ENCODE measurements at regions not wholly inside any gene's neighbourhood (a gene's known extent, or its start where the extent isn't known, plus 50 kb on each side); places are given as distances from the start of the nearest gene placed in this dataset.

- no peak for DNase-seq
Observed at GRCh38 chr14:100638211-100638855, 51.1 kb upstream of the BEGAIN start.

- DNase-seq = no peak
Observed at GRCh38 chr14:100639280-100639679, 52.1 kb upstream of the BEGAIN start.

- DNase-seq = no peak
Observed at GRCh38 chr14:100640471-100641273, 53.5 kb upstream of the BEGAIN start.

- DNase-seq = no peak
Observed at GRCh38 chr14:100641274-100641860, 54.1 kb upstream of the BEGAIN start.

- DNase-seq = no peak
Observed at GRCh38 chr14:100643426-100643825, 56.2 kb upstream of the BEGAIN start.

GRCh38 chr14:100644383-100644782, 57.2 kb upstream of the BEGAIN start:
- DNase-seq = no peak

- DNase-seq = no peak
Observed at GRCh38 chr14:100644784-100645183, 57.6 kb upstream of the BEGAIN start.

- peak; percentile 82 for DNase-seq
Observed at GRCh38 chr14:100645196-100645981, 58.2 kb upstream of the BEGAIN start.

GRCh38 chr14:100645982-100646314, 58.7 kb upstream of the BEGAIN start:
- no peak for DNase-seq

- DNase-seq = no peak
Observed at GRCh38 chr14:100648474-100649172, 61.4 kb upstream of the BEGAIN start.

GRCh38 chr14:100649173-100649519, 61.9 kb upstream of the BEGAIN start:
- no peak for DNase-seq

- no peak for DNase-seq
Observed at GRCh38 chr14:100651999-100652508, 64.8 kb upstream of the BEGAIN start.

- DNase-seq = no peak
Observed at GRCh38 chr14:100652744-100653143, 65.5 kb upstream of the BEGAIN start.

- DNase-seq = no peak
Observed at GRCh38 chr14:100653409-100653808, 66.2 kb upstream of the BEGAIN start.

GRCh38 chr14:100654025-100654813, 67.0 kb upstream of the BEGAIN start:
- DNase-seq = no peak

GRCh38 chr14:100654814-100655740, 67.9 kb upstream of the BEGAIN start:
- no peak for DNase-seq

GRCh38 chr14:100655741-100656085, 68.5 kb upstream of the BEGAIN start:
- no peak for DNase-seq

- DNase-seq = no peak
Observed at GRCh38 chr14:100656996-100657395, 69.7 kb upstream of the DLK1 start.

- no peak for DNase-seq
Observed at GRCh38 chr14:100657780-100658179, 68.9 kb upstream of the DLK1 start.

GRCh38 chr14:100658181-100658886, 68.4 kb upstream of the DLK1 start:
- DNase-seq = no peak

Measured in NCI-H748 treated with DMSO at 0.1 percent for 48 hours (cell line).